Fibroblast of lung (primary cell): ENCODE measurements at regions not wholly inside any gene's neighbourhood (a gene's known extent, or its start where the extent isn't known, plus 50 kb on each side); places are given as distances from the start of the nearest gene placed in this dataset.

Experiments used
- DNase-seq, 2 donors: peaks; one replicate each; pipeline versions ENCODE4 v3.0.0 to v3.0.0-alpha.2; 2010; ENCODE audit warnings: low read depth in 2 of 2
- H2AFZ ChIP-seq: 2 replicates; pipeline ENCODE4 v1.5.1; 2012; ENCODE audit warnings: low read length, control low read depth, inconsistent platforms
- H3K27ac ChIP-seq: 2 replicates; pipeline ENCODE4 v1.5.1; 2011; ENCODE audit warnings: low read length, control low read depth; ENCODE audit not compliant: insufficient read depth
- H3K27me3 ChIP-seq: 2 replicates; pipeline ENCODE4 v1.5.1; 2011; ENCODE audit warnings: mild to moderate bottlenecking, low read length; ENCODE audit not compliant: control insufficient read depth, insufficient read depth
- H3K36me3 ChIP-seq: 2 replicates; pipeline ENCODE4 v1.5.1; 2011; ENCODE audit warnings: low read length; ENCODE audit not compliant: control insufficient read depth, insufficient read depth
- H3K4me1 ChIP-seq: 2 replicates; pipeline ENCODE4 v1.5.1; 2011; ENCODE audit warnings: low read length; ENCODE audit not compliant: control insufficient read depth, insufficient read depth; ENCODE audit errors: extremely low read depth
- H3K4me2 ChIP-seq: 2 replicates; pipeline ENCODE4 v1.5.1; 2011; ENCODE audit warnings: low read length, control low read depth; ENCODE audit not compliant: insufficient read depth; ENCODE audit errors: extremely low read depth
- H3K4me3 ChIP-seq, 4 experiments: fragments of 200-600 bp in 1 of 4; sonication (generic) in 1 of 4; replicated peaks in 1 of 4; 2 replicates each; pipeline ENCODE4 v1.5.1; 2011 to 2016; ENCODE audit warnings: low read length in 4 of 4, low read depth in 3 of 4, mild to moderate bottlenecking in 3 of 4, control low read depth in 2 of 4, inconsistent platforms in 1 of 4, mixed read lengths in 1 of 4; ENCODE audit not compliant: insufficient read depth in 1 of 4; ENCODE audit errors: control extremely low read depth in 1 of 4
- H3K79me2 ChIP-seq: 2 replicates; pipeline ENCODE4 v1.5.1; 2012; ENCODE audit warnings: mild to moderate bottlenecking, low read length, inconsistent platforms; ENCODE audit not compliant: control insufficient read depth, insufficient read depth
- H3K9ac ChIP-seq: 2 replicates; pipeline ENCODE4 v1.5.1; 2011; ENCODE audit warnings: mild to moderate bottlenecking, low read length, control low read depth; ENCODE audit not compliant: insufficient read depth
- H3K9me3 ChIP-seq: 2 replicates; pipeline ENCODE4 v1.5.1; 2012; ENCODE audit warnings: low read depth, low read length; ENCODE audit not compliant: control insufficient read depth, insufficient read depth
- H4K20me1 ChIP-seq: 2 replicates; pipeline ENCODE4 v1.5.1; 2011; ENCODE audit warnings: low read length; ENCODE audit not compliant: control insufficient read depth, insufficient read depth; ENCODE audit errors: extremely low read depth
- CTCF ChIP-seq, 2 donors: IDR thresholded peaks in 1 of 2; conservative IDR thresholded peaks in 1 of 2; 1 replicate in 1 of 2; 2 replicates in 1 of 2; pipeline ENCODE4 v1.5.1; 2011 to 2012; ENCODE audit warnings: low read length in 2 of 2, control low read depth in 1 of 2, inconsistent platforms in 1 of 2, low read depth in 1 of 2, mild to moderate bottlenecking in 1 of 2
- EZH2 ChIP-seq: IDR thresholded peaks from 2 replicates; pipeline ENCODE4 v1.5.1; 2012; ENCODE audit warnings: low read length, control low read depth, mild to moderate bottlenecking; ENCODE audit errors: missing control alignments

- Histone ChIP-seq H3K9ac (no peak overlapping the region), H3K36me3 (no peaks in the 10 kb centered on the region), H3K9me3 (no peaks in the 10 kb centered on the region), H4K20me1 (no peaks in the 10 kb centered on the region), H3K4me3 (no peak overlapping the region), H3K4me1 (no peaks in the 10 kb centered on the region), H3K4me2 (no peak overlapping the region), H2AFZ (no peak overlapping the region), H3K79me2 (no peaks in the 10 kb centered on the region), H3K27ac (no peak overlapping the region), H3K27me3 (no peaks in the 10 kb centered on the region)
- TF ChIP-seq CTCF (conservative IDR thresholded peaks at IDR 0.05 in 1 of 2, IDR thresholded peaks at IDR 0.05 in 1 of 2; ENCODE audit: low read depth in 1 of 2, low read length in 2 of 2): no peak
- TF ChIP-seq EZH2: no peak
- no peak for DNase-seq
Observed at GRCh38 chr1:111045033-111045722, 81.5 kb upstream of the LRIF1 start.

GRCh38 chr1:111032295-111032897 is 68.7 kb upstream of the LRIF1 start:
- TF ChIP-seq CTCF (conservative IDR thresholded peaks at IDR 0.05 in 1 of 2, IDR thresholded peaks at IDR 0.05 in 1 of 2; ENCODE audit: low read depth in 1 of 2, low read length in 2 of 2): peak; percentile 78 to 84
- no peak for TF ChIP-seq EZH2
- Histone ChIP-seq H3K9ac (no peak overlapping the region), H3K27ac (no peak overlapping the region), H2AFZ (no peak overlapping the region), H3K36me3 (no peaks in the 10 kb centered on the region), H4K20me1 (no peaks in the 10 kb centered on the region), H3K4me3 (no peak overlapping the region), H3K9me3 (no peaks in the 10 kb centered on the region), H3K4me2 (no peak overlapping the region), H3K27me3 (no peaks in the 10 kb centered on the region), H3K4me1 (no peaks in the 10 kb centered on the region), H3K79me2 (no peaks in the 10 kb centered on the region)
- DNase-seq: peak in 1 of 2 donors; percentile 38

- no peak for TF ChIP-seq EZH2
- peak; percentile 89 to 90 for TF ChIP-seq CTCF (conservative IDR thresholded peaks at IDR 0.05 in 1 of 2, IDR thresholded peaks at IDR 0.05 in 1 of 2; ENCODE audit: low read depth in 1 of 2, low read length in 2 of 2)
- H4K20me1 ChIP-seq: no peaks in the 10 kb centered on the region
- H3K9me3 ChIP-seq: no peaks in the 10 kb centered on the region
- peak; percentile 40 to 59 for DNase-seq
- H3K27ac ChIP-seq: no peak overlapping the region
- H3K9ac ChIP-seq: no peak overlapping the region
- no peaks in the 10 kb centered on the region for H3K27me3 ChIP-seq
- no peaks in the 10 kb centered on the region for H3K79me2 ChIP-seq
- no peak overlapping the region for H3K4me3 ChIP-seq
- H3K36me3 ChIP-seq: no peaks in the 10 kb centered on the region
- no peaks in the 10 kb centered on the region for H3K4me1 ChIP-seq
- no peak overlapping the region for H3K4me2 ChIP-seq
- no peak overlapping the region for H2AFZ ChIP-seq
Observed at GRCh38 chr1:111030590-111030989, 66.9 kb upstream of the LRIF1 start.
